Psoas muscle (tissue), 7 donors: ENCODE measurements at regions not wholly inside any gene's neighbourhood (a gene's known extent, or its start where the extent isn't known, plus 50 kb on each side); places are given as distances from the start of the nearest gene placed in this dataset.

Source experiments
- ATAC-seq, 4 donors: fragments of 200-7000 bp; cut with Tn5 transposase; one replicate each; pipeline ENCODE4 v1.9.1; 2020; ENCODE audit warnings: moderate library complexity in 3 of 4, mild to moderate bottlenecking in 2 of 4
- DNase-seq, 2 donors: peaks; one replicate each; pipeline ENCODE4 v3.0.0-alpha.2; 2020
- H3K27ac ChIP-seq: fragments of 200-600 bp; one replicate; pipeline ENCODE4 v1.8.0; 2022
- H3K27me3 ChIP-seq, 3 donors: fragments of 200-600 bp in 1 of 3; one replicate each; pipeline versions ENCODE4 v1.6.1 to v1.8.0; 2013 to 2022; ENCODE audit warnings: low read length in 2 of 3, mild to moderate bottlenecking in 2 of 3, moderate library complexity in 1 of 3; ENCODE audit not compliant: insufficient read depth in 3 of 3
- H3K36me3 ChIP-seq, 2 donors: fragments of 200-600 bp in 1 of 2; one replicate each; pipeline versions ENCODE4 v1.6.1 to v1.8.0; 2013 to 2022; ENCODE audit warnings: low read depth in 1 of 2, mild to moderate bottlenecking in 1 of 2, moderate library complexity in 1 of 2; ENCODE audit not compliant: insufficient read depth in 1 of 2
- H3K4me1 ChIP-seq: fragments of 200-600 bp; one replicate; pipeline ENCODE4 v1.8.0; 2022
- H3K4me3 ChIP-seq: fragments of 200-600 bp; one replicate; pipeline ENCODE4 v1.8.0; 2022; ENCODE audit warnings: mild to moderate bottlenecking
- H3K9me3 ChIP-seq: fragments of 200-600 bp; one replicate; pipeline ENCODE4 v1.8.0; 2022
- WGBS, 3 donors: extraction: QIAGEN DNeasy Blood & Tissue Kit; methylation state at CpG; one replicate each; pipeline versions ENCODE4 v1.1.6 to v1.1.7; 2013; 5-methylcytosine and 5-hydroxymethylcytosine counted together
- intact Hi-C, 2 donors: fragments of 100-400 bp; cut with DNase I; formaldehyde crosslinking; loops; one replicate each; pipeline versions ENCODE4 v1.11.0 to v1.14.2; 2022
- TF ChIP-seq, protein P1 (sequence below): fragments of 200-600 bp; IDR thresholded peaks from one replicate; pipeline ENCODE4 v1.8.0; 2022; ENCODE audit warnings: antibody characterized with exemption
- donor health status: healthy with polysubstance abuse.
- donor health status: DM: no; HTN: no; CAD: no; lungs with moderate emphysema.
- donor health status: Bipolar disorder and iron deficiency.
- donor health status: healthy.
- donor health status: DM: yes; HTN: yes; CAD: no.
- donor health status: DM: no; HTN: no; CAD: no.
- donor health status: DM: yes; HTN: yes; CAD: no.

DNA sequence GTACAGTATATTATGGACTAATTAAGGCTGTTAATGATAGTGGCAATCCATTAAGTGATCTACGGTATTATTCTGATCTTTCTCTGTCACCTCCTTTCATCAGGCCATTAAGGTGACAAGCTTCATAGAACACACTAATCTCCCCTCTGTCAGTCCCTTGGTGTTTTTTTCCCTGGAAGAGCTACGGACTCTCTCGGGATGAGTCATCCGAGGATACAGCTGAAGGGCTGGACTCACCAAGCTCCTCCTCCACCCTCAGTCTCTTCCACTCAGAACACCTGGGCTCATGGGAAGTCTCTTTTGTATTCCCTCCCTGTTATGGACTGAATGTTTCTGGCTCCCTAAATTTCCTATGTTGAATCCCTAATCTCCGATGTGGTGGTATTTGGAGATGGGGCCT is 69.8 kb upstream of the PLXNA4 start:
- Histone ChIP-seq H3K27ac (no peak overlapping the region), H3K9me3 (no peaks in the 10 kb centered on the region), H3K4me3 (no peak overlapping the region), H3K27me3 (peaks cover 0 to 14% (median 0%) of the 10 kb centered on the region in 3 donors), H3K4me1 (no peaks in the 10 kb centered on the region), H3K36me3 (no peaks in the 10 kb centered on the region)
- 67 to 72% (median 69%) methylated on average over 5 of the region's 5 CpGs for WGBS, 3 donors
- TF ChIP-seq, protein P1, sequence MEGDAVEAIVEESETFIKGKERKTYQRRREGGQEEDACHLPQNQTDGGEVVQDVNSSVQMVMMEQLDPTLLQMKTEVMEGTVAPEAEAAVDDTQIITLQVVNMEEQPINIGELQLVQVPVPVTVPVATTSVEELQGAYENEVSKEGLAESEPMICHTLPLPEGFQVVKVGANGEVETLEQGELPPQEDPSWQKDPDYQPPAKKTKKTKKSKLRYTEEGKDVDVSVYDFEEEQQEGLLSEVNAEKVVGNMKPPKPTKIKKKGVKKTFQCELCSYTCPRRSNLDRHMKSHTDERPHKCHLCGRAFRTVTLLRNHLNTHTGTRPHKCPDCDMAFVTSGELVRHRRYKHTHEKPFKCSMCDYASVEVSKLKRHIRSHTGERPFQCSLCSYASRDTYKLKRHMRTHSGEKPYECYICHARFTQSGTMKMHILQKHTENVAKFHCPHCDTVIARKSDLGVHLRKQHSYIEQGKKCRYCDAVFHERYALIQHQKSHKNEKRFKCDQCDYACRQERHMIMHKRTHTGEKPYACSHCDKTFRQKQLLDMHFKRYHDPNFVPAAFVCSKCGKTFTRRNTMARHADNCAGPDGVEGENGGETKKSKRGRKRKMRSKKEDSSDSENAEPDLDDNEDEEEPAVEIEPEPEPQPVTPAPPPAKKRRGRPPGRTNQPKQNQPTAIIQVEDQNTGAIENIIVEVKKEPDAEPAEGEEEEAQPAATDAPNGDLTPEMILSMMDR = no peak
- DNase-seq = no peak
- intact Hi-C loops = no loop called here
- ATAC-seq = no peak

DNA sequence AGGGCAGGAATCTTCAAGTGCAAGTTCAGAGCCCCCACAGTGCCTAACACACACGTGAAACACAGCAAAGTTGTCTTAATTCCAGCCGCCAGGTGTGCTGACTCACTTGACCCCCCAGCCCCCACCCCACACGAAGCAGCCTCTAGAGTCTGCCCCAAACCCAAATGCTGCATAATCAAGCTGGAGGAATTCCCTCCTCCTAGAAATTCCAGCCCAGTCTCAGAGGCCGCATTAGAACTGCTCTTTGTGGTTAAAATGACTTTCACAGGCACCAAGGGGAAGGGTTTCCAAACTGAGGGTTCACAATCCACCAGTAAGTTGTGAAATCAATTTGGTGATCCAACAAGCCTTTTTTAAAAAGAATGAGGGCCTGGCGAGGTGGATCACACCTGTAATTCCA is 67.0 kb upstream of the PLXNA4 start:
- TF ChIP-seq, protein P1 = no peak
- H3K4me1 ChIP-seq = no peaks in the 10 kb centered on the region
- peaks cover 0 to 10% (median 0%) of the 10 kb centered on the region in 3 donors for H3K27me3 ChIP-seq
- H3K4me3 ChIP-seq = no peak overlapping the region
- H3K27ac ChIP-seq = no peak overlapping the region
- 58 to 65% (median 60%) methylated on average over 5 of the region's 5 CpGs for WGBS, 3 donors
- no peaks in the 10 kb centered on the region for H3K9me3 ChIP-seq
- DNase-seq (no peak), ATAC-seq (no peak)
- intact Hi-C loops = no loop called here
- H3K36me3 ChIP-seq = no peaks in the 10 kb centered on the region

DNA sequence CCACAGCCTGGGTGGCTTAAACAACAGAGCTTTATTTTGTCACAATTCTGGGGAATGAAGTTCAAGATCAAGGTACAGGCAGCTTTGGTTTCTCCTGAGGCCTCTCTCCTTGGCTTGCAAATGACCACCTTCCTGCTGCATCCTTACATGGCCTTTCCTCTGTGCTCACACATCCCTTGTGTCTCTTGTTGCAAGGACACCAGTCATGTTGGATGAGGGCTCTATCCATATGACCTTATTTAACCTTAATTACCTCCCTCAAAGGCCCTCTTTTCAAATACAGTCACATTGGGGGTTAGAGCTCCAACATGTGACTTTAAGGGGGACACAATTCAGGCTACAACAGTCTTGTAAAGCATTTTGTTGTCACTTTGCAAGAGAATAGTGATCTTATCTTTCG is 65.0 kb upstream of the PLXNA4 start:
- no peaks in the 10 kb centered on the region for H3K36me3 ChIP-seq
- 89 to 99% (median 98%) methylated on average over 1 of the region's 1 CpG for WGBS, 3 donors
- intact Hi-C loops = no loop called here
- no peak overlapping the region for H3K27ac ChIP-seq
- H3K27me3 ChIP-seq = no peaks in the 10 kb centered on the region
- no peaks in the 10 kb centered on the region for H3K9me3 ChIP-seq
- DNase-seq (no peak), ATAC-seq (no peak)
- no peak overlapping the region for H3K4me3 ChIP-seq
- TF ChIP-seq, protein P1 = no peak
- no peaks in the 10 kb centered on the region for H3K4me1 ChIP-seq

DNA sequence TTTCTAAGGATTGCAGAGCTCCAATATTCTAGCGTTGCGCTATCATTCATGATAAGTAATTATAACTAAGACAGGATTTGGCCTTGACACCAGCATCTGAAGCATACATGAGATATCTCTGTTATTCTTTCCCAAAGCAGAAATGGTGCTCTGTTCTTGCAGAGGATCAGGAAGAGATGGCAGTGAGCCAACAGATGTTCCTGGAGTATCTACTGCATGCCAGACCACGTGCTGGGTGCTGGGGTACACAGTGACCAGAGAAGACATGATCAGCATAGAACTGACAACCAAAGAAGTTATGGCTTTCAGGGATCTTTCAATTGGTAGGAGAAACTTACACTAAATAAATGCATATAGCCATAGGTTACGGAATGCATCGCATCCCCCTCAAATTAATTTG is 63.7 kb upstream of the PLXNA4 start:
- TF ChIP-seq, protein P1 = no peak
- no peaks in the 10 kb centered on the region for H3K4me1 ChIP-seq
- H3K27me3 ChIP-seq = no peaks in the 10 kb centered on the region
- WGBS, 3 donors = 78 to 82% (median 81%) methylated on average over 5 of the region's 5 CpGs
- no peaks in the 10 kb centered on the region for H3K9me3 ChIP-seq
- no peak overlapping the region for H3K4me3 ChIP-seq
- no peak overlapping the region for H3K27ac ChIP-seq
- no peak for ATAC-seq
- intact Hi-C loops = no loop called here
- no peak for DNase-seq
- no peaks in the 10 kb centered on the region for H3K36me3 ChIP-seq

DNA sequence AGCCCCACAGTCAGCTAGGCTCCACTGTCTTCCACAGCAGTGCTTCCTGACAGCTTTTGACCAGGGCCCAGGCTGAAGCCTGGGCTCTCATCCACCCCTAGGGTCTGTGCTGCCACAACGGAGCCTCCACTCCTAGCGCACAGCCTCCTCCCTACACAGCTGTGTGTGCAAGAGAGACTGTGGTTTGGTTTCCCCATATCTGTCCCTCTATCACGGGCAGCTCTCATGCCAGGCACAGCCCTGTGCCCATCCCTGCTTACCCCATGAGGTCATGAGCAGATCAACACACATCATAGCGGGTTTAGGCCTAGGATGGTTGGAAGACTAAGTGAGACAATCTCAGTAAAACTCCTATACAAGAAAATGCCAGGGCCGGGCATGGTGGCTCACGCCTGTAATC is 61.7 kb upstream of the PLXNA4 start:
- no peaks in the 10 kb centered on the region for H3K4me1 ChIP-seq
- no peak for DNase-seq
- no peak overlapping the region for H3K27ac ChIP-seq
- H3K9me3 ChIP-seq = no peaks in the 10 kb centered on the region
- intact Hi-C loops = no loop called here
- no peak for ATAC-seq
- no peaks in the 10 kb centered on the region for H3K27me3 ChIP-seq
- H3K4me3 ChIP-seq = no peak overlapping the region
- H3K36me3 ChIP-seq = no peaks in the 10 kb centered on the region
- TF ChIP-seq, protein P1 = no peak
- WGBS, 3 donors = 89 to 91% (median 89%) methylated on average over 6 of the region's 6 CpGs
